ENCODE measurements at regions not wholly inside any gene's neighbourhood (a gene's known extent, or its start where the extent isn't known, plus 50 kb on each side); places are given as distances from the start of the nearest gene placed in this dataset.
A peak's percentile ranks its signal among the peaks of the same experiment; 100 is the strongest.

- no peak for DNase-seq
Observed at GRCh38 chr1:57983441-57983840, 559.6 kb upstream of the DAB1 start.

DNA sequence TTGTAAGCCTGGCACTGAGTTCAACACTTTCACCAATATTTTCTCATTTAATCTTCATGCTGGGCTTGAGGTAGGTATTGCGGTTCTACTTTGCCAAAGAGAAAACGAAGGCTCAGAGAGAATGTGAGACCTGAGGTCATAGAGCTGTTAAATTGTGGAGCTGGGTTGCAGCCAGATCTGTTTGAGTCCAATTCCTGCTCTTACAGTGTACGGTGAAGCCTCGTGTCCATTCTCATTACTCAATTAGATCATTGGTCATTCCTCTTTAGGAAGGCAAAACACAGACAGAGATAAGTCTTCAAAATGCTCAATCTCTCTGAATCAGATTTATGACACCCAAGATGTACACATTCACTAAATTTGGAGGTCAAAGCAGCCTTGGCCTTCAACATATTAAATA lies 559.0 kb upstream of the DAB1 start:
- no peak for DNase-seq

DNA sequence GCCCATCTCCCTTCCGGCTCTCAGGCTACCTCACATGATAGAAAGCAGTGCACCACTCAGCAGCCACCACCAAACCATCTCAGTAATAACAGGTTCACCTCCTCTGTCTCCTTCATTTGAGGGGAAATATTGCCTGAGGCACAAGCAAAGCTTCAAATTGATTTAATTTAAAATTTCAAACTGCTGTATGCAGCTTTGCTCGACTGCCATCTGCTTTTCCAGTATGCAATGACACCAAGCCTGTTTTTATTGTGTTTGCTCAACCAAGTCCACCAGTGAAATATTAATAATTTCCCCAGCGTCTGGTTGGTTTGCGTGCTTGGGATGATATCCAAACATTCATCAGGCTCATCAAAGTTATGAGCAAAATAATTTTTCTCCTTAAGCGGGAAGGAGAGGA lies 552.4 kb upstream of the DAB1 start:
- DNase-seq, result no peak

DNA sequence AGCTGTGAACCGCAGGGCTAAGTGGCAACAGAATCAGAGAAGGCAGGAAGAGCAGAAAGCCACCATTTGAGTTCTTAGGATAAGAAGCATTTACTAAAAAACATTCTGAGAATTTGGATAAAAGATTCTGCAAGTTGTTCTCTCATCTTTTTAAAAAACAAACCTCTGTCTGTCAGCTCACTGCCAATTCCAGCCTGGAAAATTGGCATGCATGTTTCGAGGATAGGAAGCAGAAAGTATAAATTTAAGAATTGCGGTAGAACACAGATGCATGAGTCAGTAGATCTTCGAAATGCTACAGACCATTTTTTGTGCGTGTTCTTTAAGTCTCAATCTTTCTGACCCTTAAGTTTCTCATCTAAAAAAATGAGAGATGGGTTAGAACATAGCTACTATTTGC lies 544.5 kb upstream of the DAB1 start:
- no peak for DNase-seq

- no peak for DNase-seq
Observed at GRCh38 chr1:57966751-57967406, 543.0 kb upstream of the DAB1 start.

GRCh38 chr1:57966340-57966739 lies 542.5 kb upstream of the DAB1 start:
- no peak for DNase-seq

- DNase-seq, result peak; percentile 90
Observed at GRCh38 chr1:57963581-57963980, 539.7 kb upstream of the DAB1 start.

GRCh38 chr1:57959531-57960241 lies 535.8 kb upstream of the DAB1 start:
- DNase-seq, result no peak

GRCh38 chr1:57957576-57957975 lies 533.7 kb upstream of the DAB1 start:
- DNase-seq, result no peak

DNA sequence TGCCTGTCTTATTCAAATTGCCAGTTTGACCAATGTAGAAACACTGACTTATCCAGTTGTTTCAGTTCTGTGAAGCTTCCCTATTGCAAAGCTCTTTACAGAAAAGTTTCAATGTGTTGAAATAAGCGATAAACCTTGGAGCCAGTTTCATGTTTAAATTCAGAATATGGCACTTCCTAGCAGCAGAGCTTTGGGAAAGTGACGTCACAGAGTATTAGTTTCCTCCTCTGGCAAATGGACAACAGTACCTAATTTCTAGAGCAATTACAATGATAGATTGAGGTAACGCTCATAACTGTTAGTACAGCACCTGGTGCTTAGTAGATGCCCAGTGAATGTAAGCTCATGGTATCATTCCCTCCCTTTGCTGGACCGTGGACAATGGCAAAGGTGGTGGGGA lies 527.5 kb upstream of the DAB1 start:
- DNase-seq, result no peak

DNA sequence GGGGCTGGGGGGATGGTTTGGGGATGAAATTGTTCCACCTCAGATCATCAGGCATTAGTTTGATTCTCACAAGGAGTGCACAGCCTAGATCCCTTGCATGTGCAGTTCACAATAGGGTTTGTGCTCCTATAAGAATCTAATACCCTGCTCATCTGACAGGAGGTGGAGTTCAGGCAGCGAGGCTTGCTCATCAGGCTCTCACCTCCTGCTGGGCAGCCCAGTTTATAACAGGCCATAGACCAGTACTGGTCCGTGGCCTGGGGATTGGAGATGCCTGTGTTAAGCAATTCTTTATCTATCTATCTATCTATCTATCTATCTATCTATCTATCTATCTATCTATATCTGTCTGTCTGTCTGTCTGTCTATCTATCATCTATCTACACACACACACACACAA lies 525.3 kb upstream of the DAB1 start:
- no peak for DNase-seq

DNA sequence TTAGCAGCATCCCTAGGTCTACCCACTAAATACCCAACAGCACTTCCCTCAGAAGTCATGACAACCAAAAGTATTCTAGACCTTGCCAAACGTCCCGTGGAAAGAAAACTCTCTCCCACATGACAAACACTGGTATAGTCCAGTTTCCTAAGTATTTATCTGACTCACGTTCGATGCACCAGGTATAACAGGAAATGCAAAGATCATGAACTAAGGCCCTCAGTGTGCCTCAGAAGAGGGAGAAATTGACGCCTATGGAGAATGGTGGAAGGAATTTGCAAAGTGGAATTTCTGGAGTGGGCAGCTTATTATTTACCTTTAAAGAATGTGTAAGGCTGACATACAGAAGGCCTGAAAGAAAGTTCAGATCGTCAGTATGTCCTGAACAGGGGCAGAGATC lies 523.6 kb upstream of the DAB1 start:
- no peak for DNase-seq

DNA sequence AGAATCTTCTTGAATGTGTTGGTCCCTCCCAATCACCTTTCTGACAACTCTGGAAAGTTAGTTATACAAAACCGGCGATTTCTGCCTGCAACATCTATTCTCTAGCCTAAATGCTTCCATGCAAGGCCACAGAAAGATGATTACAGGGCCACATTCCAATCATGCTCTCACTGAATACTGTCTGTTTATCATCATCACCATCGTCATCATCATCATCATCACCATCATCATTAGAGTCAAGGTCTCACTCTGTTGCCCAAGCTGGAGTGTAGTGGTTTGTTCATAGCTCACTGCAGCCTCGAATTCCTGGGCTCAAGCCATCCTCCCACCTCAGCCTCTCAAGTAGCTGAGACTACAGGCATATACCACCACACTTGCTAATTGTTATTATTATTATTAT lies 521.2 kb upstream of the DAB1 start:
- no peak for DNase-seq

GRCh38 chr1:57943365-57943764 lies 519.5 kb upstream of the DAB1 start:
- DNase-seq, result no peak

DNA sequence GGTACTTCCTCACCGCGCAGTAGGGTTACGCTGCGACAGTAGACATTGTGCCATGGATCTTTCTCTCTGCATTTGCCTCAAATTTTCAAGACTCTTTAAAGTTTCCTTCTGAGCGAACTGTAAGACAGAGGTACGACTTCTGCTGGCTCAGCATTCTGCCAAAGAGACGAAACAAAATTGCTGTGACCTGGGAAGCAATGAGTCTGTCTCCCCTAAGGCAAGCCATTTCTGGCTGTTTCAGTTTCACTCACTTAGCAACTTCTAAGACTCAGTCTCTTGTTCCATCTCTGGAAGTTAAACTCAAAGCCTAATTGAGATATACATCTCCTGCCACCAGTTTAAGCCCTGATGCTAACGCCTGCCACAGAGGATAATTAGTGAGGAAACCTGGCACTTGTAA lies 510.9 kb upstream of the DAB1 start:
- no peak for DNase-seq

DNA sequence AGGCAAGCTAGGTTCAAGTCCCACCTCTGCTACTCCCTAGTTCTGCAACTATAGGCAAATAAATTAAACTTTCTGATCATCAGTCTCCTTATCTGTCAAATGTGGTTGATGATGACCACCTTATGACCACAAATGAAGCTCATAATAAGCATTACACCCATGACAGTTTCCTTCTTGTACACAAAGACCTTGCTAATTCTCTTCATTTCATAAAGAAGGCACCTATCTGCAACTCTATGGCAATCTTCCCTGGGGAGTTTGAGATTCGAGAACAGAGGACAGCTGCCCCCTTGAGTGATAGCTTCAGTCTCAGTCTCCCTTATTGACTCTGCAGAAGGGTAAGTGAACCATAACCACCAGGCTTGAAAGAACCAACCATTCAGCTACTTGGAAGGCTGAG lies 503.1 kb upstream of the DAB1 start:
- no peak for DNase-seq

- no peak for DNase-seq
Observed at GRCh38 chr1:57926025-57926552, 502.2 kb upstream of the DAB1 start.

GRCh38 chr1:57925226-57925625 lies 501.4 kb upstream of the DAB1 start:
- no peak for DNase-seq

- no peak for DNase-seq
Observed at GRCh38 chr1:57922130-57922529, 498.3 kb upstream of the DAB1 start.

GRCh38 chr1:57916041-57916440 lies 492.2 kb upstream of the DAB1 start:
- no peak for DNase-seq

DNA sequence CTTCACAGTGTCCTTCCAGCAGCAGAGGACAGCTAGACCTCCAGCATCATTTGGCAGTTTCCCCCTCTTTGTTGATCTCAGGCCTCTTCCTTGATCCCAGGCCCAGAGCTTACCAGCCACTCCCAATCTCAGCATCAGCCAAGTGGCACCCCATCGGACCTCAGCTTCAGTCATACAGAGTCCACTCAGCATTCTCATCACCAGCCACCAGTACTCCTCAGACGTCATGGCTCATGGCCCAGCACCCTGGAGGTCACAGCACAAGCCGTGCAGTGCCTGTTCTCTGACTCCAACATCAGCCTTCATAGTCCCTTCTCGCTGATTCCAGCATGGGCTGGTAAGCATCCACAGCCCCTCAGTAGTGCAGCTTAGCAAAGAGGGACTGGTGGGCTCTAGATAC lies 487.6 kb upstream of the DAB1 start:
- DNase-seq, result no peak

DNA sequence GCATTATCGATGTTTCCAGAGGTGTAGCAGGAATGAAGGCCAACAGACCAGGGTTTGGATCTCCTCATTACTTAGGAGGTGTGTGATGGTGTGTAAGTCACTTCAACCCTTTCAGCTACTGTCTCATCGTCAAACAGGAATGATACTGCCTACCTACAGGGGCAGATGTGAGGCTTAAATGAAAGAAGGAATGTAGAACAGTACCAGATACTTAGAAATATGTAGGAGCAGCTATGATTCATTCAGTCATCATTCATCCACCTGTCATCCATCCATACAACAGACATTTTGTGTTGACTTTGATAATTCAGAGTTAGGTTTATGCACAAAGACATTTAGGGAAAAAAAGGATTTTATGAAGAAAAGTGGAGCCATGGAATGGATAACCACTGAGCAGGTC lies 486.9 kb upstream of the DAB1 start:
- DNase-seq, result no peak

GRCh38 chr1:57910305-57910704 lies 486.4 kb upstream of the DAB1 start:
- no peak for DNase-seq

DNA sequence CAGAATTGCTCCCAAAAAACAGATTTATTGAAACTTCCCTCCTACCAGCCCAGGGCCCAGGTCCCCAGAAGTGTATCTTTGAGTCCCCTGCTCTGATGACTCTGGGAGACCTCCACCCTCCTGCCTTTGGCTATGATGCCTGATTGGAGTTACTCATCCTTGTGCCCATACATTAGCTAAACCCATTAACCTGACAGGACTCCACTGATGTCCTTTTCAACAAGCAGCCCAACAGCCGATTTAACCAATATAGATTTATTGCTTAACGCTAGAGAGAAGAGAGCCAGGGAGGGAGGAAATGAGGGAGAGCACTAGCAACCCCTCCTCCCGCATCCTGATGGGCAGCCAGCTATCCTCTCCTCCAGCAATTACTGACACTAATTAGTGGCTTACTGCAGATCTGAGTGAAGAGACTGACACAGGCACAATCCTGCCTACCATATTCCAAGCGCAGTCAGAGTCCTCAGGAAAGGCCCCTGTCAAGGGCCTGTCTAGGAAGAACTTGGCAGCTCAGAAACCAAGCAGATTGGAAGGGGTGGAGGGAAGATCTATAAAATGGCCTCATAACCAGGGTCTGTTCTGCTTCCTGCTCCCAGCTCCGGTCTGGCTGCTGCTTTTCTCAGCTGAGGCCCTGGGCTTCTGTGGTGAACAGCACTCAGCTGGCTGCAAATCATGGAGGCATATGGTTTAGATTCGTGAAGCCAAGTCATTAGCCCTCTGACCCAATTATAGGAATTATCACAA lies 484.5 kb upstream of the DAB1 start:
- DNase-seq, result no peak
